ENCODE measurements at regions not wholly inside any gene's neighbourhood (a gene's known extent, or its start where the extent isn't known, plus 50 kb on each side); places are given as distances from the start of the nearest gene placed in this dataset.

- H3K4me3 ChIP-seq (ENCODE audit: low read length): no peak overlapping the region
- no peak for DNase-seq (ENCODE audit: low read depth)
- no peak for TF ChIP-seq CTCF (IDR thresholded peaks at IDR 0.05; ENCODE audit: insufficient read depth, low read depth, low read length, missing control alignments)
Measured at GRCh38 chr11:83371489-83371888, 85.3 kb upstream of the CCDC90B start.

GRCh38 chr11:83367745-83368144, 81.6 kb upstream of the CCDC90B start:
- no peak overlapping the region for H3K4me3 ChIP-seq (ENCODE audit: low read length)
- DNase-seq (ENCODE audit: low read depth): no peak
- TF ChIP-seq CTCF (IDR thresholded peaks at IDR 0.05; ENCODE audit: insufficient read depth, low read depth, low read length, missing control alignments): no peak

- peak; percentile 2 for DNase-seq (ENCODE audit: low read depth)
- no peak for TF ChIP-seq CTCF (IDR thresholded peaks at IDR 0.05; ENCODE audit: insufficient read depth, low read depth, low read length, missing control alignments)
- no peak overlapping the region for H3K4me3 ChIP-seq (ENCODE audit: low read length)
Measured at GRCh38 chr11:83364500-83365045, 78.4 kb upstream of the CCDC90B start.

- TF ChIP-seq CTCF (IDR thresholded peaks at IDR 0.05; ENCODE audit: insufficient read depth, low read depth, low read length, missing control alignments): no peak
- DNase-seq (ENCODE audit: low read depth): no peak
Measured at GRCh38 chr11:83363312-83363711, 77.1 kb upstream of the CCDC90B start.

GRCh38 chr11:83361831-83362230, 75.7 kb upstream of the CCDC90B start:
- DNase-seq (ENCODE audit: low read depth): peak; percentile 1
- no peak for TF ChIP-seq CTCF (IDR thresholded peaks at IDR 0.05; ENCODE audit: insufficient read depth, low read depth, low read length, missing control alignments)
- H3K4me3 ChIP-seq (ENCODE audit: low read length): no peak overlapping the region

More at GRCh38 chr11:83363312-83363711, 77.1 kb upstream of the CCDC90B start:
- H3K4me3 ChIP-seq (ENCODE audit: low read length): no peak overlapping the region

GRCh38 chr11:83355391-83355790, 69.2 kb upstream of the CCDC90B start:
- H3K4me3 ChIP-seq (ENCODE audit: low read length): no peak overlapping the region
- DNase-seq (ENCODE audit: low read depth): no peak
- no peak for TF ChIP-seq CTCF (IDR thresholded peaks at IDR 0.05; ENCODE audit: insufficient read depth, low read depth, low read length, missing control alignments)

GRCh38 chr11:83350187-83350586, 64.0 kb upstream of the CCDC90B start:
- no peak for DNase-seq (ENCODE audit: low read depth)
- no peak overlapping the region for H3K4me3 ChIP-seq (ENCODE audit: low read length)
- TF ChIP-seq CTCF (IDR thresholded peaks at IDR 0.05; ENCODE audit: insufficient read depth, low read depth, low read length, missing control alignments): no peak
